GM12891 (cell line): ENCODE measurements at regions not wholly inside any gene's neighbourhood (a gene's known extent, or its start where the extent isn't known, plus 50 kb on each side); places are given as distances from the start of the nearest gene placed in this dataset.

Source experiments
- POLR2A ChIP-seq: IDR thresholded peaks from 2 replicates; pipeline ENCODE4 v1.6.1; 2011; ENCODE audit warnings: low read depth, low read length, control low read depth
- POLR2AphosphoS5 ChIP-seq: IDR thresholded peaks from 2 replicates; pipeline ENCODE4 v1.6.1; 2011; ENCODE audit warnings: low read depth, low read length, control low read depth
- SPI1 ChIP-seq: IDR thresholded peaks from 2 replicates; pipeline ENCODE4 v1.6.1; 2011; ENCODE audit warnings: low read depth, low read length, control low read depth
- TAF1 ChIP-seq: IDR thresholded peaks from 2 replicates; pipeline ENCODE4 v1.6.1; 2011; ENCODE audit warnings: low read depth, low read length, control low read depth

DNA sequence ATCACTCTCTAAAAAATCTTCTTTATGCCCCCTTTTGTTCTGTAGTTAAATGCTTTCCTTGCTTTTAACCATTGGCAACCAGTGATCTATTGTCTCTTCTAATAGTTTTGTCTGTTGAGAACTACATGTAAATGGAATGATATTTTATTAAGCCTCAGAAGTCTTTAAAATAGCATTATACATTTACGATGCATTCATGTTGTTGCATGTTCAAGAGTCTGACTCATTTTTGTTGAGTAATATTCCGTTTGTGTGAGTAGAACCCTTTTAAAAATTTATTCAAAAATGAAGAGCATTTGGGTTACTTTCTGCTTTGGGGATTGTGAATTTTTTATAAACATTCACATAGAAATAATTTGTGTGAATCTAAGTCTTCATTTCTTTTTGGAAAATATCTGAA, 1352.9 kb downstream of the NCAM2 start:
- no peak for TF ChIP-seq SPI1
- no peak for TF ChIP-seq POLR2AphosphoS5
- no peak for TF ChIP-seq POLR2A
- no peak for TF ChIP-seq TAF1
